Colonic mucosa (tissue), 4 donors: ENCODE measurements at regions not wholly inside any gene's neighbourhood (a gene's known extent, or its start where the extent isn't known, plus 50 kb on each side); places are given as distances from the start of the nearest gene placed in this dataset.

Experiments used
- DNase-seq: peaks from one replicate; pipeline ENCODE4 v3.0.0-alpha.2; 2020
- H3K27ac ChIP-seq: fragments of 200-600 bp; one replicate; pipeline ENCODE4 v1.8.0; 2021
- H3K27me3 ChIP-seq: fragments of 200-600 bp; one replicate; pipeline ENCODE4 v1.8.0; 2021
- H3K36me3 ChIP-seq: fragments of 200-600 bp; one replicate; pipeline ENCODE4 v1.8.0; 2021
- H3K4me1 ChIP-seq: fragments of 200-600 bp; one replicate; pipeline ENCODE4 v1.8.0; 2021; ENCODE audit warnings: mild to moderate bottlenecking
- H3K4me3 ChIP-seq: fragments of 200-600 bp; one replicate; pipeline ENCODE4 v1.8.0; 2021
- H3K9ac ChIP-seq, 2 donors: one replicate each; pipeline ENCODE4 v1.7.0; 2013; ENCODE audit warnings: control low read depth in 2 of 2, low read depth in 2 of 2, low read length in 2 of 2
- H3K9me3 ChIP-seq: fragments of 200-600 bp; one replicate; pipeline ENCODE4 v1.8.0; 2021
- CTCF ChIP-seq: fragments of 200-600 bp; IDR thresholded peaks from one replicate; pipeline ENCODE4 v1.8.0; 2022; ENCODE audit warnings: antibody characterized with exemption, mild to moderate bottlenecking
- intact Hi-C: fragments of 100-400 bp; cut with DNase I; formaldehyde crosslinking; loops from one replicate; pipeline ENCODE4 v1.14.1; 2022
- donor health status: healthy.
- donor health status: DM: no; HTN: no; CAD: no.
- donor health status: DM: no; HTN: no; CAD: no.

DNA sequence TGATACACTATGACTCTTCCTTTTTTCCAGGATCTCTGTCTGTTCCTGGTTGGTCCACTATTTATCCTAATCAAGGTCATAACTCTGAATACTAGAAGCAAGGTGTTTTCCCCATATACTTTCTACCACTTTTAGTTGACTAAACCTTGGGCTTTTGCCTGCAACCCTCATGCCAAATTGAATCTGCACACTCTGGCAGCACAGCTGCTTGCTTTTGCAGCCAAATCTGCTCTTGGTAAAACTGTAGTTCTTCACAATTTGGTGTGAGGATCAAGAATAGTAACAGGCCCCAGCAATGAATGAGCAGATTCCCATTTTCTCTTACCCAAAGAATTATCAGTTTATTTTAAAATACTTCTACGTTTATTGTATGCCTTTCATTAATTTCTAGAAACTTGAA lies 586.5 kb upstream of the CNTN5 start:
- H3K4me1 ChIP-seq: no peaks in the 10 kb centered on the region
- intact Hi-C loops: no loop called here
- no peaks in the 10 kb centered on the region for H3K9me3 ChIP-seq
- H3K9ac ChIP-seq: no peak overlapping the region
- H3K4me3 ChIP-seq: no peak overlapping the region
- DNase-seq: no peak
- no peaks in the 10 kb centered on the region for H3K36me3 ChIP-seq
- no peak for TF ChIP-seq CTCF
- H3K27ac ChIP-seq: no peak overlapping the region
- no peaks in the 10 kb centered on the region for H3K27me3 ChIP-seq

GRCh38 chr11:98453378-98453777 lies 567.4 kb upstream of the CNTN5 start:
- intact Hi-C loops: no loop called here
- Histone ChIP-seq H3K27me3 (no peaks in the 10 kb centered on the region), H3K4me3 (no peak overlapping the region), H3K36me3 (no peaks in the 10 kb centered on the region), H3K9ac (no peak overlapping the region), H3K9me3 (no peaks in the 10 kb centered on the region), H3K4me1 (no peaks in the 10 kb centered on the region), H3K27ac (no peak overlapping the region)
- DNase-seq: no peak
- no peak for TF ChIP-seq CTCF

DNA sequence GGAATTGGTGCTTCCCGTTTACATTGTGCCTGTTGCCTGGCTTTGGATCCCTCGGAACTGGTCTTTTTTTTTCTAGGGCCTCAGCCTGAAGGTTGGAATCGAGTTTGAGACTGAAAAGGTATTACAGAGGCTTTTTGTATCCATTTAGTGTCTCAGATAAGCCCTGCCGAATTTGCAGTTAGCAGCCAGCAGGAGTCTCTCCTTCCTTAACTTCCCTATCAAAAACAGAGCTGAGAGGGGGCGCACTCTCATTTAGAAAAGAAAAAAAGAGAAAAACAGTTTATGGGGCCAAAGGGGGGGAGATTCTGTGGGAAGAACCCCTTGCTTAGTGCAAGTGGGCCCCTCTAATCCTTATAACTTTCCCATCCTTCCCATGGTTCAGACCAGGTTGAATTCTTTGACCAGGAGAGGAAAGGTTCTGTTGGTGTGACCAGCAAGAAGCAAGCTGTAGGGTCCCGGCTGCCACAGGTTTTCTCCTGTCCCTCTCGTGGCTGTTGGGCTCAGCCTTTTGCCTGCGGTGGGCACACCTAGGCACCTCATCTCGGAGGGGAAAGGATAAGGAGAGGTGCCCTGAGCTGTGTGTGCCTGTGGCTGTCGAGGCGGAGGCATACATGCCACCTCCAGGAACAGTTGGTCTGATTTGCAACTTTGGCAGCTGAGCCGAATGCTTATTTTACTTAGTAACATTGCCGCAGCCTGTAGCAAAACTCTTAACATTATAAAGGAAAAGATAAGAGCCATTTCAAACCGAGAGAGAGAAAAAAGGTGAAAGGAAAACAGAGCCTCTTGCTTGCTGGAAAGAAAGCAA lies 565.0 kb upstream of the CNTN5 start:
- Histone ChIP-seq H3K9ac (no peak overlapping the region), H3K9me3 (no peaks in the 10 kb centered on the region), H3K27me3 (no peaks in the 10 kb centered on the region), H3K27ac (no peak overlapping the region), H3K4me1 (no peaks in the 10 kb centered on the region), H3K36me3 (no peaks in the 10 kb centered on the region), H3K4me3 (no peak overlapping the region)
- no peak for TF ChIP-seq CTCF
- intact Hi-C loops: no loop called here
- no peak for DNase-seq

DNA sequence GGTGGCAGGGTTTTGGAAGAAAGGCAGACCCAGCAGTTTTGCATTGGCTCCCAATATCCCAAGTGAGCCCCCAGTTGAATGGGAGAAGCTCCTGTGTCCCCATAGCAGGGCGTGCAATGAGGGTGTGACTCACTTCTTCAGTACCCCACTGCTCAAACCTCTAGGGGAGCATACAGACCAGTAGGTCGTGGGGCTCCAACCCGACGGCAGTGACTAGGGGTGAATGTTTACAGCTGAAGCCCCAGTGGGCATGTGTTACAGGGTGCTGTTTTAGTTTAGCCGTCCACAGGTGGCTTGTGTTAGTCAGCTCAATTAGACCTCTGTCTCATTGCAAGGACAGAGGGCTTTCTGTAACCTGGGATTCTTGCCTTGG lies 564.5 kb upstream of the CNTN5 start:
- Histone ChIP-seq H3K9ac (no peak overlapping the region), H3K27me3 (no peaks in the 10 kb centered on the region), H3K4me3 (no peak overlapping the region), H3K36me3 (no peaks in the 10 kb centered on the region), H3K27ac (no peak overlapping the region), H3K9me3 (no peaks in the 10 kb centered on the region), H3K4me1 (no peaks in the 10 kb centered on the region)
- DNase-seq: no peak
- intact Hi-C loops: no loop called here
- TF ChIP-seq CTCF: no peak

DNA sequence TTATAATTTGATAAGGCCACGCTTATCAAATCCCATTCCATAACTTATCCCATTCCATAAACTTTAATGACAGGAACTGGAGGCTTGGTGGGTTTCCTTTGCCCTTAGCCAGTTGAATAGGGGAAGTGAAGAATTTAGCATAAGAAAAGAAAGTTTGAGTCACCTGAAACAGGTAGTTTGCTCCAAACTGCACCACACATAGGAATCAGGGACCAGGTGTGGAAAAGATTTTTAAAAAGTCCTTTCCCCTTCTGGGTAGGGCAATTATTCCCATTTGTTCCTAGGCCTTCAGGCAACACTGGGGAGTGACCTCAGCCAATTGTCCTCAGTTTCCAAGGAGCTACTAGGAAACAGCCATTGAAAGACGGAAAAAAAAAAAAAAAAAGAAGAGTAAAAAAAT lies 525.7 kb upstream of the CNTN5 start:
- H3K27me3 ChIP-seq: no peaks in the 10 kb centered on the region
- no peak for TF ChIP-seq CTCF
- no peaks in the 10 kb centered on the region for H3K4me1 ChIP-seq
- H3K36me3 ChIP-seq: no peaks in the 10 kb centered on the region
- no peak overlapping the region for H3K27ac ChIP-seq
- H3K4me3 ChIP-seq: no peak overlapping the region
- intact Hi-C loops: no loop called here
- DNase-seq: no peak
- H3K9me3 ChIP-seq: no peaks in the 10 kb centered on the region
- no peak overlapping the region for H3K9ac ChIP-seq
